Peyer's patch (tissue), 4 donors: ENCODE measurements at regions not wholly inside any gene's neighbourhood (a gene's known extent, or its start where the extent isn't known, plus 50 kb on each side); places are given as distances from the start of the nearest gene placed in this dataset.

Experiments
- DNase-seq, 3 donors: peaks; one replicate each; pipeline ENCODE4 v3.0.0-alpha.2; 2017 to 2019
- H3K27ac ChIP-seq, 4 donors: fragments of 200-600 bp; sonication (generic); one replicate each; pipeline ENCODE4 v1.5.1; 2016 to 2019
- H3K27me3 ChIP-seq, 2 donors: fragments of 200-600 bp; sonication (generic); one replicate each; pipeline ENCODE4 v1.5.1; 2019
- H3K36me3 ChIP-seq, 3 donors: fragments of 200-600 bp; sonication (generic); one replicate each; pipeline ENCODE4 v1.5.1; 2016 to 2019
- H3K4me1 ChIP-seq, 4 donors: fragments of 200-600 bp; sonication (generic); one replicate each; pipeline ENCODE4 v1.5.1; 2016 to 2019
- H3K4me3 ChIP-seq, 4 donors: fragments of 200-600 bp; sonication (generic); 1 replicate in 3 of 4; 2 replicates in 1 of 4; pipeline ENCODE4 v1.5.1; 2016 to 2019; ENCODE audit warnings: mild to moderate bottlenecking in 1 of 4
- H3K9me3 ChIP-seq, 4 donors: fragments of 200-600 bp; sonication (generic); one replicate each; pipeline ENCODE4 v1.5.1; 2016 to 2019; ENCODE audit warnings: mild to moderate bottlenecking in 1 of 4
- CTCF ChIP-seq, 6 experiments: fragments of 450-650 bp in 4 of 6; fragments of 200-600 bp in 2 of 6; sonication (generic) in 1 of 6; IDR thresholded peaks; one replicate each; pipeline ENCODE4 v1.5.1; 2017 to 2019; ENCODE audit warnings: antibody characterized with exemption in 6 of 6, mild to moderate bottlenecking in 3 of 6, moderate library complexity in 1 of 6
- POLR2A ChIP-seq, 2 donors: fragments of 450-650 bp; IDR thresholded peaks; one replicate each; pipeline ENCODE4 v1.5.1; 2017; ENCODE audit warnings: antibody characterized with exemption in 2 of 2, mild to moderate bottlenecking in 2 of 2, moderate library complexity in 2 of 2

GRCh38 chr6:100166956-100167355 is 172.9 kb upstream of the MCHR2 start:
- no peak for DNase-seq
- Histone ChIP-seq H3K4me3 (no peak overlapping the region), H3K27me3 (no peaks in the 10 kb centered on the region), H3K9me3 (no peaks in the 10 kb centered on the region), H3K4me1 (no peaks in the 10 kb centered on the region), H3K36me3 (no peaks in the 10 kb centered on the region), H3K27ac (no peak overlapping the region)
- TF ChIP-seq POLR2A (IDR thresholded peaks at IDR 0.05) (no peak), CTCF (IDR thresholded peaks at IDR 0.05) (no peak)

GRCh38 chr6:100165442-100165841 is 171.4 kb upstream of the MCHR2 start:
- H3K4me3 ChIP-seq, result no peak overlapping the region

GRCh38 chr6:100163035-100163434 is 169.0 kb upstream of the MCHR2 start:
- H3K9me3 ChIP-seq, result no peaks in the 10 kb centered on the region
- TF ChIP-seq POLR2A (IDR thresholded peaks at IDR 0.05) (no peak), CTCF (IDR thresholded peaks at IDR 0.05) (no peak)
- no peak overlapping the region for H3K27ac ChIP-seq
- no peaks in the 10 kb centered on the region for H3K4me1 ChIP-seq
- no peaks in the 10 kb centered on the region for H3K36me3 ChIP-seq
- DNase-seq, result no peak
- H3K4me3 ChIP-seq, result no peak overlapping the region
- no peaks in the 10 kb centered on the region for H3K27me3 ChIP-seq

More at GRCh38 chr6:100165442-100165841, 171.4 kb upstream of the MCHR2 start:
- H3K9me3 ChIP-seq, result no peaks in the 10 kb centered on the region
- DNase-seq, result no peak
- no peaks in the 10 kb centered on the region for H3K36me3 ChIP-seq
- H3K27ac ChIP-seq, result no peak overlapping the region
- H3K27me3 ChIP-seq, result no peaks in the 10 kb centered on the region
- no peaks in the 10 kb centered on the region for H3K4me1 ChIP-seq
- no peak for TF ChIP-seq POLR2A (IDR thresholded peaks at IDR 0.05)

GRCh38 chr6:100161782-100162365 is 167.9 kb upstream of the MCHR2 start:
- Histone ChIP-seq H3K4me3 (no peak overlapping the region), H3K36me3 (no peaks in the 10 kb centered on the region), H3K9me3 (no peaks in the 10 kb centered on the region), H3K4me1 (no peaks in the 10 kb centered on the region), H3K27me3 (no peaks in the 10 kb centered on the region), H3K27ac (no peak overlapping the region)
- no peak for DNase-seq
- TF ChIP-seq CTCF (IDR thresholded peaks at IDR 0.05) (no peak), POLR2A (IDR thresholded peaks at IDR 0.05) (no peak)

DNA sequence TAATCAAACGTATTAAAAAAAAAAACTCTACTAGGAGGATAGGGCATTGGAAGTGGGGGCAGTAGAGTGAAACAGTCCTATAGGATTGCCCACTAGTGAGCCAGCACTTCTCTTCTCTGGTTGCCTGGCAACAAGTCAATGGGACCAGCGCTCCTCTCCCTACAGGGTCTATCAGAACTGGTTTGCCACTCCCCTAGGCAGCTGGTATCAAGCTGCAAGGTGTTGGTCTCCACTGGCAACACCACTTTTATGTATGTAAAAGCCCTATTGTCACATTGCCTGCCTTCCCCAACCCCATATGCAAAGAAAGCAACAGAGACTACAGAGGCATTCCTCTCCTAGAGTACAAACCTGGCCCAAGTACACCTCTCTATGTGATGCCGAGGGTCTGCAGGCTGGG is 166.9 kb upstream of the MCHR2 start:
- H3K4me3 ChIP-seq, result no peak overlapping the region
- DNase-seq, result no peak
- H3K9me3 ChIP-seq, result no peaks in the 10 kb centered on the region
- no peaks in the 10 kb centered on the region for H3K27me3 ChIP-seq
- TF ChIP-seq CTCF (IDR thresholded peaks at IDR 0.05) (no peak), POLR2A (IDR thresholded peaks at IDR 0.05) (no peak)
- no peak overlapping the region for H3K27ac ChIP-seq
- H3K36me3 ChIP-seq, result no peaks in the 10 kb centered on the region
- H3K4me1 ChIP-seq, result no peaks in the 10 kb centered on the region

DNA sequence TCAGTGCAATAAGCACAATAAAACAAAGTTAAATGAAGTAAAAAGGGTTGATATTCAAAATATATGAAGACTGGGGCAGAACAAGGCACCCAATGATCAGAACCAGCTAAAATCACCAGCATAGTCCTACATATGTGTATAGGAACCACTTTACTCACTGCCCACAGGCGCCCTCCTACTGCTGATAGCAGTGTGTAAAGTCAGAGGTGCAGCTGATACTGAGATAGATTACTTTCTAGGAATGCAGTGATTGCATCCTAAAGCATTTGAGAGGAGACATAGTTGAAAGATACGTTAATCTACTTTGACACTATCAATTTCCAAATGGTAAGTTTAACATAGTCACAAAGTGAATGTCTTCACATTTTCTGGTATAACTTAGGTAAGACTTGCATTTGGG is 161.1 kb upstream of the MCHR2 start:
- H3K4me3 ChIP-seq, result no peak overlapping the region
- TF ChIP-seq POLR2A (IDR thresholded peaks at IDR 0.05), result no peak
- TF ChIP-seq CTCF (IDR thresholded peaks at IDR 0.05), result no peak
- no peaks in the 10 kb centered on the region for H3K4me1 ChIP-seq
- no peaks in the 10 kb centered on the region for H3K27me3 ChIP-seq
- no peak for DNase-seq
- H3K27ac ChIP-seq, result no peak overlapping the region
- no peaks in the 10 kb centered on the region for H3K9me3 ChIP-seq
- no peaks in the 10 kb centered on the region for H3K36me3 ChIP-seq
